ENCODE measurements at regions not wholly inside any gene's neighbourhood (a gene's known extent, or its start where the extent isn't known, plus 50 kb on each side); places are given as distances from the start of the nearest gene placed in this dataset.
A peak's percentile ranks its signal among the peaks of the same experiment; 100 is the strongest.
"Not testable (repeated sequence)": the region's sequence is repeated elsewhere in the genome, so short reads cannot be mapped to it uniquely, and the experiment has no call there.

GRCh38 chr3:153247331-153248330, 85.6 kb downstream of the RAP2B start:
- peak overlapping the region; percentile 64 for H3K27ac ChIP-seq
- TF ChIP-seq POLR2AphosphoS5 (IDR thresholded peaks at IDR 0.05) (no peak), CTCF (IDR thresholded peaks at IDR 0.05) (no peak), EP300 (IDR thresholded peaks at IDR 0.05) (no peak), POLR2A (IDR thresholded peaks at IDR 0.05) (no peak)

GRCh38 chr3:153248835-153249234, 86.8 kb downstream of the RAP2B start:
- not testable (repeated sequence) for H3K4me3 ChIP-seq; H3K4me1 ChIP-seq; H3K27me3 ChIP-seq; H3K36me3 ChIP-seq; H3K9me3 ChIP-seq; DNase-seq (ENCODE audit: low spot score in 2 of 2); H3K27ac ChIP-seq
- WGBS: 95% methylated on average over 6 of the region's 6 CpGs

More at GRCh38 chr3:153247331-153248330, 85.6 kb downstream of the RAP2B start:
- H3K9me3 ChIP-seq: no peaks in the 10 kb centered on the region
- no peak for DNase-seq (ENCODE audit: low spot score in 2 of 2)
- H3K4me3 ChIP-seq: no peak overlapping the region
- H3K4me1 ChIP-seq: peaks cover 3% of the 10 kb centered on the region
- 53% methylated on average over 7 of the region's 7 CpGs for WGBS
- no peaks in the 10 kb centered on the region for H3K27me3 ChIP-seq
- H3K36me3 ChIP-seq: no peaks in the 10 kb centered on the region

- Histone ChIP-seq H3K9me3 (no peaks in the 10 kb centered on the region), H3K27me3 (no peaks in the 10 kb centered on the region), H3K4me1 (peaks cover 3% of the 10 kb centered on the region), H3K27ac (peak overlapping the region; percentile 20), H3K36me3 (no peaks in the 10 kb centered on the region), H3K4me3 (no peak overlapping the region)
- TF ChIP-seq POLR2AphosphoS5 (IDR thresholded peaks at IDR 0.05) (no peak), CTCF (IDR thresholded peaks at IDR 0.05) (no peak), POLR2A (IDR thresholded peaks at IDR 0.05) (no peak), EP300 (IDR thresholded peaks at IDR 0.05) (no peak)
- DNase-seq (ENCODE audit: low spot score in 2 of 2): no peak
- 55% methylated on average over 2 of the region's 2 CpGs for WGBS
Measured at GRCh38 chr3:153249906-153250305, 87.9 kb downstream of the RAP2B start.

GRCh38 chr3:153250446-153250845, 88.4 kb downstream of the RAP2B start:
- TF ChIP-seq CTCF (IDR thresholded peaks at IDR 0.05) (no peak), POLR2AphosphoS5 (IDR thresholded peaks at IDR 0.05) (no peak), POLR2A (IDR thresholded peaks at IDR 0.05) (no peak), EP300 (IDR thresholded peaks at IDR 0.05) (no peak)
- Histone ChIP-seq H3K4me1 (peaks cover 3% of the 10 kb centered on the region), H3K27me3 (no peaks in the 10 kb centered on the region), H3K4me3 (no peak overlapping the region), H3K9me3 (no peaks in the 10 kb centered on the region), H3K36me3 (no peaks in the 10 kb centered on the region), H3K27ac (no peak overlapping the region)
- DNase-seq (ENCODE audit: low spot score in 2 of 2): no peak
- 70% methylated on average over 2 of the region's 2 CpGs for WGBS

- DNase-seq (ENCODE audit: low spot score in 2 of 2): no peak
- Histone ChIP-seq H3K27ac (no peak overlapping the region), H3K27me3 (no peaks in the 10 kb centered on the region), H3K36me3 (no peaks in the 10 kb centered on the region), H3K4me3 (no peak overlapping the region), H3K9me3 (no peaks in the 10 kb centered on the region), H3K4me1 (no peaks in the 10 kb centered on the region)
- TF ChIP-seq POLR2AphosphoS5 (IDR thresholded peaks at IDR 0.05) (no peak), POLR2A (IDR thresholded peaks at IDR 0.05) (no peak), CTCF (IDR thresholded peaks at IDR 0.05) (no peak), EP300 (IDR thresholded peaks at IDR 0.05) (no peak)
- WGBS: 89% methylated on average over 3 of the region's 3 CpGs
Measured at GRCh38 chr3:153252963-153253362, 90.9 kb downstream of the RAP2B start.

All from suprapubic skin (tissue), 4 donors.